ENCODE measurements at regions not wholly inside any gene's neighbourhood (a gene's known extent, or its start where the extent isn't known, plus 50 kb on each side); places are given as distances from the start of the nearest gene placed in this dataset.
"Not testable (repeated sequence)": the region's sequence is repeated elsewhere in the genome, so short reads cannot be mapped to it uniquely, and the experiment has no call there.

- Mint-ChIP-seq H3K4me1 (no peaks in the 10 kb centered on the region), H3K4me3 (no peak overlapping the region), H3K27me3 (peaks cover 3% of the 10 kb centered on the region), H3K9me3 (no peaks in the 10 kb centered on the region), H3K36me3 (no peaks in the 10 kb centered on the region), H3K27ac (no peak overlapping the region)
Measured at GRCh38 chr6:119821380-119821779, 471.8 kb upstream of the MAN1A1 start.

- Mint-ChIP-seq H3K27ac (no peak overlapping the region), H3K36me3 (no peaks in the 10 kb centered on the region), H3K4me3 (no peak overlapping the region), H3K27me3 (no peaks in the 10 kb centered on the region), H3K4me1 (no peaks in the 10 kb centered on the region), H3K9me3 (no peaks in the 10 kb centered on the region)
Measured at GRCh38 chr6:119818876-119819275, 469.3 kb upstream of the MAN1A1 start.

- Mint-ChIP-seq H3K27ac (no peak overlapping the region), H3K9me3 (no peaks in the 10 kb centered on the region), H3K36me3 (no peaks in the 10 kb centered on the region), H3K4me3 (no peak overlapping the region), H3K27me3 (no peaks in the 10 kb centered on the region), H3K4me1 (no peaks in the 10 kb centered on the region)
Measured at GRCh38 chr6:119814609-119815400, 465.2 kb upstream of the MAN1A1 start.

DNA sequence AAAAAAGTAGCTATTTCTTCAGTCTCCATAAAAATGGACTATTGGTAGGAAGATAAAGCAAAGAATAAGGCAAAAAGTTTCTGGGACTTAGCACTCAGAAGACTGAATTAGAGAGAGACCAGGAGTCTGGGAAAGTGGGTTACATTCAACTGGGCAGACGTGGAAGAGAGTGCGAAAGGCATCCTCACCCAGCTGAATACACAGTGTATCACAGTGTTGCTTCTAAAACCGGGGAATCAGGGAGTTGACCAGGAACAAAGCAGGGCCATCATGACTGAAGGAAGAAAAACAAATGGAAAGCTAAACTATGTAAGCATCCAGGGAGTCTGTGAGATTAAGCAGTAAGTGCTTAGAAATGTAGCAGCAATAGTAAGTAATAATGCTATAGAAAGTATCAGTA, 452.9 kb upstream of the MAN1A1 start:
- Mint-ChIP-seq H3K27ac (no peak overlapping the region), H3K9me3 (no peaks in the 10 kb centered on the region), H3K27me3 (peaks cover 3% of the 10 kb centered on the region), H3K4me3 (no peak overlapping the region), H3K36me3 (no peaks in the 10 kb centered on the region), H3K4me1 (no peaks in the 10 kb centered on the region)

- peaks cover 3% of the 10 kb centered on the region for H3K27me3 Mint-ChIP-seq
- H3K4me3 Mint-ChIP-seq: no peak overlapping the region
- no peaks in the 10 kb centered on the region for H3K9me3 Mint-ChIP-seq
- H3K4me1 Mint-ChIP-seq: no peaks in the 10 kb centered on the region
- no peaks in the 10 kb centered on the region for H3K36me3 Mint-ChIP-seq
- H3K27ac Mint-ChIP-seq: no peak overlapping the region
Measured at GRCh38 chr6:119801056-119801455, 451.5 kb upstream of the MAN1A1 start.

DNA sequence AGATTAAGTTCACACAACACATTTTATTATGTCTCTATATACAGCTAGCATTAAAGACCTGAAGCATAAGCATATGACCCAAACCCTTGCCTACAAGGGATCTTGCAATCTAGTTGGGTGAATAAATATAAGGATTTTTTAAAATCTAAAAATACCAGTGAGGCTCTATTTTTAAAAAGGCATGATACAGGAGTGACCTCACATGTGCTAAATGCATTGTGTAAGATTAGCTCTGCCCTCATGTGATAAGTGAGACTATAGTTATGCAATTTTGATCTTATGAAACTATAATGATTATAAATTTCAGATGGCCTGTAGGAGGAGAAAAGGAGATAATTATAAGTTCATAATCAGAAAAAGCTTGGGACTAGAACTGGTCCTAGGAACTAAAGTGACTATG, 451.0 kb upstream of the MAN1A1 start:
- no peaks in the 10 kb centered on the region for H3K36me3 Mint-ChIP-seq
- no peak overlapping the region for H3K27ac Mint-ChIP-seq
- H3K4me3 Mint-ChIP-seq: no peak overlapping the region
- H3K27me3 Mint-ChIP-seq: peaks cover 2% of the 10 kb centered on the region
- H3K9me3 Mint-ChIP-seq: no peaks in the 10 kb centered on the region
- H3K4me1 Mint-ChIP-seq: no peaks in the 10 kb centered on the region

- no peaks in the 10 kb centered on the region for H3K4me1 Mint-ChIP-seq
- no peaks in the 10 kb centered on the region for H3K9me3 Mint-ChIP-seq
- H3K27ac Mint-ChIP-seq: no peak overlapping the region
- H3K4me3 Mint-ChIP-seq: no peak overlapping the region
- H3K27me3 Mint-ChIP-seq: no peaks in the 10 kb centered on the region
- H3K36me3 Mint-ChIP-seq: no peaks in the 10 kb centered on the region
Measured at GRCh38 chr6:119799596-119800509, 450.3 kb upstream of the MAN1A1 start.

DNA sequence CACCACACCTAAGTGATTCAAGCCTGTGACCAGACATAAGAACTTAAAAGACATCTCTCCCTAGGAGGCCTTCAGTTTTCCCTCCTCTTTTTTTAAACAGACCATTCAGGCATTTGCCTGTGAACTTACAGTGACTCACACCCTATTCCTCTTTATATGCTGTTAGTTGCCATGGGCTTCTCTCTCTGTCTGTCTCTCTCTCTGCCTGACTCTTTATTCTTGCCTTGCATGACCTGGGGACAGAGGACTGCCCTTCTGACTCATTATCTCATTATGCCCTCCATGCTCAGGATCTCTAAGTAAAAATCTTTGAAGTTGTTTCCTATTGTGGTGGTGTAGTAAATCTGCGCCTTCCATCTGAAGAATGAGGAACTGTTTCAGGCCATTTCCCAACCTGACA, 442.2 kb upstream of the MAN1A1 start:
- Mint-ChIP-seq H3K4me1 (no peaks in the 10 kb centered on the region), H3K36me3 (no peaks in the 10 kb centered on the region), H3K27ac (no peak overlapping the region), H3K9me3 (no peaks in the 10 kb centered on the region), H3K4me3 (no peak overlapping the region), H3K27me3 (no peaks in the 10 kb centered on the region)

DNA sequence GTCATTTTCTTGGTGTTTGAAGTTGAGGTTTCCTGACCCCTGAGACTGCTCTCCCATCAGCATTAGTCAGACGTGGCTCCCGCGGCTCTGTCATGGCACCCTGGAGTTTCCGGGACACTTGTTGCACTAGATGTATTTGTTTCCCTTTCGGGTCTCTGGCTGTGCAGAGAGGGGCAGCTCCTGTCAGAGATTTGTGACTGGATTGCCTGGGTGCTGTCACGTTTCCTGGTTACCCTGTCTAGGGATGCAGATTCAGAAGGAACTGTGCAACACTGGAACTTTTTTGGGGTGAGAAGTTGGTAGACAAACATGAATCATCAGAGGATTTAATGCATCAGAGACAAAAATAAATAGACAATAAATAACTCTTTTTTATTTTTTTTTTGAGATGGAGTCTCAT, 431.8 kb upstream of the MAN1A1 start:
- Mint-ChIP-seq H3K4me1 (no peaks in the 10 kb centered on the region), H3K27ac (no peak overlapping the region), H3K27me3 (peaks cover 3% of the 10 kb centered on the region), H3K4me3 (no peak overlapping the region), H3K9me3 (peaks cover 4% of the 10 kb centered on the region), H3K36me3 (no peaks in the 10 kb centered on the region)

GRCh38 chr6:119768201-119768600, 418.6 kb upstream of the MAN1A1 start:
- Mint-ChIP-seq H3K9me3 (peaks cover 11% of the 10 kb centered on the region), H3K4me3 (no peak overlapping the region), H3K27me3 (peaks cover 15% of the 10 kb centered on the region), H3K36me3 (no peaks in the 10 kb centered on the region), H3K27ac (no peak overlapping the region), H3K4me1 (no peaks in the 10 kb centered on the region)

DNA sequence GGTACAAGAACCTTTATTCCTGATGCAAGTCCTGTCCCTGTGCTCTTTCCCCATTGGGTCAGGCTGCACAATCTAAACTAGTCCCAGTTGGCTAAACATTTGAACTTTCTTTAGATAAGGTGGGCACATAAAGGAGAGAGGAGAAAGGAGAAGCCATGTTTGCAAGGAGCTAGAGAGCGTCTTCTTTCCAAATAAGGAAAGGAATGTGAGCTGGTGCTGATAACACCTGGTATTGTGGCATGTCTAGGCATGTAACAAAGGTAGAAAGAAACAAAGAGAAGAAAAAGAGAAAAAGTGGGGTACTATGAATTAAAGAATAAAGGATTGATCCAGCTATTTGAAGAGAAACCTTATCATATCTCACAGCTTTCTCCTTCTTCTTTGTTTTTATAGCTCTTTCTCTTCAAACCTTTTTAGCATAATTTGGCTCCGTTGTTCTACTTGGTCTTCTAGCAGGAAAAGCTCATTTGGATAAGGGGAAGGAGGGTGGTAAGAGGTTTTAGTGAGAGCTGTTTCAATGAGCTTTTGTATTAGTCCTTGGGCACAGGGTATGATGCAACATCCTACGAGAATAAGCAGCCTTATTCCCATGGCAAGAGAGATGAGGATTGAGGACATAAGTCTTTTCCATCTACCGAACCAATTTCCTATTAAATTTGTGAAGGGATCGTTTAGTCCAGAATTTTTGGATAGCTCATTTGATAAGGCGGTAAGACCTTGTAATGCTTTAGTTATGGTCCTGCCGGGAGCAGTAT, 415.5 kb upstream of the MAN1A1 start:
- Mint-ChIP-seq H3K4me1 (no peaks in the 10 kb centered on the region), H3K27me3 (peaks cover 15% of the 10 kb centered on the region), H3K27ac (no peak overlapping the region), H3K36me3 (no peaks in the 10 kb centered on the region), H3K9me3 (peaks cover 4% of the 10 kb centered on the region), H3K4me3 (no peak overlapping the region)

- Mint-ChIP-seq H3K36me3 (no peaks in the 10 kb centered on the region), H3K9me3 (no peaks in the 10 kb centered on the region), H3K4me1 (no peaks in the 10 kb centered on the region), H3K4me3 (no peak overlapping the region), H3K27ac (no peak overlapping the region), H3K27me3 (peaks cover 13% of the 10 kb centered on the region)
Measured at GRCh38 chr6:119760046-119760445, 410.5 kb upstream of the MAN1A1 start.

DNA sequence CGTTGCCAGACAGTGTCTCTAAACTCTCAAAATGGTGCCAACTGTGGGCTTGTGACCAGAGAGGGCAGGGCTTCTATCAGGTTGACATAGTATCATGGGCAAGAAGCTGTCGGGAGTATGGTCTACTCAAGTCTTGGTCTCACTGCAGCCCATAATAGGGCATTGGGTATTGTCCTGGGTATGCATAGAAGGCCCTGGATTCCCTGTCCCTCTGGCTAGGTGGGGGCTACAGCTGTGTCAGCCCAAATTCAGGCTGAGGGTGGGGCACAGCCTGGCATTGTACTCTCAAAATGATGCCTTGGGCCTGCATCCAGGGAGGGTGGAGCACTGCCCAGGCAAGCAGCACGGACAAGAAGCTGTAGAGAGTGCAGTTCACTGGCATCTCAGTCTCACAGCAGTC, 408.8 kb upstream of the MAN1A1 start:
- peaks cover 10% of the 10 kb centered on the region for H3K27me3 Mint-ChIP-seq
- H3K27ac Mint-ChIP-seq: no peak overlapping the region
- no peaks in the 10 kb centered on the region for H3K4me1 Mint-ChIP-seq
- H3K4me3 Mint-ChIP-seq: no peak overlapping the region
- H3K9me3 Mint-ChIP-seq: no peaks in the 10 kb centered on the region
- H3K36me3 Mint-ChIP-seq: no peaks in the 10 kb centered on the region

DNA sequence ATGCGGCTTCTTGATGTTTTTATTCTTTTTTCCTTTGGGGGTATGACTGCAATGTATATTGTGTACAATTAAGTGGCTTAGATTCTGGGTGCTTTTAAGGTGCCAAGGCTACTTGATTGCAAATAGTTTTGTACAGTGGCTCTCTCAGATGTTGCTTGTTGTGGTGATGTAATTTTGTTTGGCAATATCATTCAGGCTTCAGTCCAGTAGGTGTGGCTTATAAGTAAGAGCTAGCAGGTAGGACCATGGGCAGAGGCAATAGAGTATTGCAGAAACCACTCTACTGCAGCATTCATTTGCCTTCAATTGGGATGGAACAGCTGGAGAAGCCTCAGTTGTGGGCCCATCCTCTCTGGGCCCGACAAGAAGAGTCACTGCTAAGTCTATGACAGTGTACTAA, 407.9 kb upstream of the MAN1A1 start:
- Mint-ChIP-seq H3K27me3 (peaks cover 10% of the 10 kb centered on the region), H3K27ac (no peak overlapping the region), H3K4me3 (no peak overlapping the region), H3K9me3 (no peaks in the 10 kb centered on the region), H3K36me3 (no peaks in the 10 kb centered on the region), H3K4me1 (no peaks in the 10 kb centered on the region)

DNA sequence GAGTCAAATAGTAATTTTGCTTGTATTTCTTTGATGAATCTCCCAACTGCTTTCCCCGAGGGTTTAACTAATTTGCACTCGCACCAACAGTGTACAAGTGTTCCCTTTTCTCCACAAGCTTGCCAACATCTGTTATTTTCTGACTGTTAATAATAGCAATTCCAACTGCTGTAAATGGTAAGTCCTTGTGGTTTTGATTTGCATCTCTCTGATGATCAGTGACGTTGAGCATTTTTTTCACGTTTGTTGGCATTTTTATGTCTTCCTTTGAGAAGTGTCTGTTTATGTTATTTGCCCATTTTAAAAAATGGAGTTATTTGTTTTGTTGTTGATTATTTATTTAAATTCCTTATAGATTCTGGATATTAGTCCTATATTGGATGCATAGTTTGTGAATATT, 399.8 kb upstream of the MAN1A1 start:
- Mint-ChIP-seq H3K27ac (no peak overlapping the region), H3K9me3 (no peaks in the 10 kb centered on the region), H3K27me3 (peaks cover 2% of the 10 kb centered on the region), H3K36me3 (no peaks in the 10 kb centered on the region), H3K4me3 (no peak overlapping the region), H3K4me1 (no peaks in the 10 kb centered on the region)

- not testable (repeated sequence) for H3K9me3 Mint-ChIP-seq, H3K4me1 Mint-ChIP-seq, H3K27me3 Mint-ChIP-seq, H3K27ac Mint-ChIP-seq, H3K4me3 Mint-ChIP-seq, H3K36me3 Mint-ChIP-seq
Measured at GRCh38 chr6:119748535-119748934, 399.0 kb upstream of the MAN1A1 start.
